GM19395 (cell line): ENCODE measurements at regions not wholly inside any gene's neighbourhood (a gene's known extent, or its start where the extent isn't known, plus 50 kb on each side); places are given as distances from the start of the nearest gene placed in this dataset.
"Not testable (repeated sequence)": the region's sequence is repeated elsewhere in the genome, so short reads cannot be mapped to it uniquely, and the experiment has no call there.

ENCODE experiments used
- ATAC-seq: cut with Tn5 transposase; IDR thresholded peaks from one replicate; pipeline ENCODE4 v1.9.1; 2021; ENCODE audit warnings: mild to moderate bottlenecking, moderate library complexity; ENCODE audit not compliant: unreplicated experiment

- no peak for ATAC-seq
Measured at GRCh38 chr2:146784602-146785001, 1060.2 kb upstream of the ACVR2A start.

GRCh38 chr2:146777181-146777580 is 1067.6 kb upstream of the ACVR2A start:
- ATAC-seq: no peak

- no peak for ATAC-seq
Measured at GRCh38 chr2:146776596-146776995, 1068.2 kb upstream of the ACVR2A start.

GRCh38 chr2:146771531-146771930 is 1073.3 kb upstream of the ACVR2A start:
- ATAC-seq: no peak

- no peak for ATAC-seq
Measured at GRCh38 chr2:146764301-146764700, 1080.5 kb upstream of the ACVR2A start.

- no peak for ATAC-seq
Measured at GRCh38 chr2:146762786-146763185, 1082.0 kb upstream of the ACVR2A start.

- ATAC-seq: no peak
Measured at GRCh38 chr2:146754606-146755005, 1090.2 kb upstream of the ACVR2A start.

GRCh38 chr2:146748046-146748445 is 1096.8 kb upstream of the ACVR2A start:
- no peak for ATAC-seq

- ATAC-seq: no peak
Measured at GRCh38 chr2:146741260-146741659, 1103.6 kb upstream of the ACVR2A start.

- ATAC-seq: no peak
Measured at GRCh38 chr2:146734821-146735190, 1110.0 kb upstream of the ACVR2A start.

GRCh38 chr2:146734042-146734820 is 1110.6 kb upstream of the ACVR2A start:
- peak; percentile 76 for ATAC-seq

GRCh38 chr2:146730882-146731281 is 1113.9 kb upstream of the ACVR2A start:
- ATAC-seq: no peak

- ATAC-seq: no peak
Measured at GRCh38 chr2:146721486-146721885, 1123.3 kb upstream of the ACVR2A start.

GRCh38 chr2:146720170-146720569 is 1124.7 kb upstream of the ACVR2A start:
- ATAC-seq: no peak

- no peak for ATAC-seq
Measured at GRCh38 chr2:146716591-146716990, 1128.2 kb upstream of the ACVR2A start.

GRCh38 chr2:146709004-146709403 is 1135.8 kb upstream of the ACVR2A start:
- no peak for ATAC-seq

GRCh38 chr2:146701183-146701582 is 1143.6 kb upstream of the ACVR2A start:
- no peak for ATAC-seq

- no peak for ATAC-seq
Measured at GRCh38 chr2:146697307-146697706, 1147.5 kb upstream of the ACVR2A start.

- not testable (repeated sequence) for ATAC-seq
Measured at GRCh38 chr2:146696787-146697186, 1148.0 kb upstream of the ACVR2A start.

GRCh38 chr2:146681991-146682390 is 1162.8 kb upstream of the ACVR2A start:
- no peak for ATAC-seq

GRCh38 chr2:146678516-146678915 is 1166.3 kb upstream of the ACVR2A start:
- no peak for ATAC-seq

GRCh38 chr2:146677280-146677679 is 1167.5 kb upstream of the ACVR2A start:
- no peak for ATAC-seq

- no peak for ATAC-seq
Measured at GRCh38 chr2:146669735-146670134, 1175.1 kb upstream of the ACVR2A start.
